Superior temporal gyrus (tissue), 1 donor: ENCODE measurements at regions not wholly inside any gene's neighbourhood (a gene's known extent, or its start where the extent isn't known, plus 50 kb on each side); places are given as distances from the start of the nearest gene placed in this dataset.

ENCODE experiments used
- DNase-seq: peaks from one replicate; pipeline ENCODE4 v3.0.0-alpha.2; 2016; ENCODE audit errors: extremely low spot score

- no peak for DNase-seq
Measured at GRCh38 chr6:167442245-167442644, 117.4 kb downstream of the TTLL2 start.

- DNase-seq, result no peak
Measured at GRCh38 chr6:167442796-167443680, 118.2 kb downstream of the TTLL2 start.

GRCh38 chr6:167444602-167445346 is 119.9 kb downstream of the TTLL2 start:
- DNase-seq, result no peak

GRCh38 chr6:167445568-167445967 is 120.7 kb downstream of the TTLL2 start:
- no peak for DNase-seq

- DNase-seq, result no peak
Measured at GRCh38 chr6:167446046-167446445, 121.2 kb downstream of the TTLL2 start.

GRCh38 chr6:167446971-167447370 is 122.1 kb downstream of the TTLL2 start:
- DNase-seq, result no peak

- DNase-seq, result no peak
Measured at GRCh38 chr6:167448378-167448777, 123.5 kb downstream of the TTLL2 start.

GRCh38 chr6:167449094-167449861 is 124.4 kb downstream of the TTLL2 start:
- DNase-seq, result no peak

GRCh38 chr6:167450626-167451025 is 125.7 kb downstream of the TTLL2 start:
- no peak for DNase-seq

- DNase-seq, result no peak
Measured at GRCh38 chr6:167452338-167453081, 127.6 kb downstream of the TTLL2 start.

- no peak for DNase-seq
Measured at GRCh38 chr6:167453082-167453446, 128.2 kb downstream of the TTLL2 start.

- DNase-seq, result no peak
Measured at GRCh38 chr6:167454003-167454402, 129.1 kb downstream of the TTLL2 start.

- no peak for DNase-seq
Measured at GRCh38 chr6:167455371-167455770, 130.5 kb downstream of the TTLL2 start.

GRCh38 chr6:167462514-167463312 is 137.8 kb downstream of the TTLL2 start:
- no peak for DNase-seq

- DNase-seq, result no peak
Measured at GRCh38 chr6:167464177-167464576, 139.3 kb downstream of the TTLL2 start.

- no peak for DNase-seq
Measured at GRCh38 chr6:167465482-167465881, 140.6 kb downstream of the TTLL2 start.

- no peak for DNase-seq
Measured at GRCh38 chr6:167467282-167467681, 142.4 kb downstream of the TTLL2 start.

- no peak for DNase-seq
Measured at GRCh38 chr6:167467793-167468431, 143.0 kb downstream of the TTLL2 start.

GRCh38 chr6:167469101-167469500 is 144.2 kb downstream of the TTLL2 start:
- DNase-seq, result no peak

- no peak for DNase-seq
Measured at GRCh38 chr6:167469672-167470071, 144.8 kb downstream of the TTLL2 start.
